WTC11 (cell line): ENCODE measurements at regions not wholly inside any gene's neighbourhood (a gene's known extent, or its start where the extent isn't known, plus 50 kb on each side); places are given as distances from the start of the nearest gene placed in this dataset.

Experiments used
- CTCF ChIP-seq: fragments of 200-600 bp; IDR thresholded peaks from 2 replicates; pipeline ENCODE4 v1.8.0; 2022; ENCODE audit warnings: antibody characterized with exemption
- E2F5 ChIP-seq: sonication (generic); formaldehyde crosslinking; IDR thresholded peaks from 2 replicates; pipeline ENCODE4 v1.8.1; 2022; ENCODE audit warnings: mild to moderate bottlenecking, moderate library complexity, missing genetic modification reagents
- ZNF671 ChIP-seq: fragments of 250-450 bp; sonication (Bioruptor Pico); IDR thresholded peaks from 2 replicates; pipeline ENCODE4 v1.8.0; 2021; ENCODE audit warnings: mild to moderate bottlenecking

GRCh38 chr12:107864235-107864634, 89.7 kb downstream of the ASCL4 start:
- TF ChIP-seq E2F5 (CRISPR knock-in tag) (no peak; the same call in 1 of the 2 replicates), CTCF (no peak), ZNF671 (CRISPR knock-in tag) (no peak)
